OCI-LY7 (cell line): ENCODE measurements at regions not wholly inside any gene's neighbourhood (a gene's known extent, or its start where the extent isn't known, plus 50 kb on each side); places are given as distances from the start of the nearest gene placed in this dataset.

ENCODE experiments used
- BruUV-seq: library from RNA; stranded (reverse); fragments of 400-500 nt; replicated peaks from 2 replicates; lab custom pipeline; 2021; lab: Mats Ljungman, UMichigan
- CTCF ChIA-PET: fragments of 300-600 bp; sonication (Branson Sonifier 250); formaldehyde crosslinking; loops from one replicate; lab custom pipeline; 2022; ENCODE audit warnings: antibody characterized with exemption; ENCODE audit not compliant: unreplicated experiment; lab: Charles Lee
- POLR2A ChIA-PET: fragments of 300-600 bp; sonication (Branson Sonifier 250); formaldehyde crosslinking; loops from one replicate; lab custom pipeline; 2022; ENCODE audit warnings: antibody characterized with exemption; lab: Charles Lee
- DNase-seq: peaks from one replicate; pipeline ENCODE4 v3.0.0-alpha.2; 2015; ENCODE audit warnings: low spot score
- H2AFZ ChIP-seq: fragments of 200-600 bp; sonication (generic), shearing (Covaris generic); 2 replicates; pipeline ENCODE4 v1.6.1; 2014; ENCODE audit warnings: mild to moderate bottlenecking, antibody characterized with exemption, low read length, moderate library complexity
- H3K27ac ChIP-seq: fragments of 200-600 bp; sonication (generic); 2 replicates; pipeline ENCODE4 v1.5.1; 2014; ENCODE audit warnings: mixed run types, low read depth, mild to moderate bottlenecking, moderate library complexity, low read length, inconsistent platforms; ENCODE audit not compliant: poor library complexity, severe bottlenecking
- H3K36me3 ChIP-seq: fragments of 200-600 bp; sonication (generic); 2 replicates; pipeline ENCODE4 v1.6.1; 2014; ENCODE audit warnings: mild to moderate bottlenecking, antibody characterized with exemption, low read length, moderate library complexity, mixed read lengths; ENCODE audit not compliant: insufficient read depth
- H3K4me1 ChIP-seq: fragments of 200-600 bp; sonication (generic); 2 replicates; pipeline ENCODE4 v1.5.1; 2014; ENCODE audit warnings: mild to moderate bottlenecking, low read length; ENCODE audit not compliant: insufficient read depth, poor library complexity, severe bottlenecking
- H3K4me2 ChIP-seq: fragments of 200-600 bp; sonication (generic); 2 replicates; pipeline ENCODE4 v1.6.1; 2014; ENCODE audit warnings: mild to moderate bottlenecking, low read length
- H3K4me3 ChIP-seq: fragments of 200-600 bp; sonication (generic); 2 replicates; pipeline ENCODE4 v1.5.1; 2014; ENCODE audit warnings: mild to moderate bottlenecking, low read depth, low read length; ENCODE audit not compliant: poor library complexity, severe bottlenecking
- H3K79me2 ChIP-seq: fragments of 200-600 bp; sonication (generic); 2 replicates; pipeline ENCODE4 v1.6.1; 2016; ENCODE audit warnings: low read depth, mild to moderate bottlenecking, low read length, moderate library complexity, mixed read lengths; ENCODE audit not compliant: insufficient read depth
- H3K9me2 ChIP-seq: fragments of 200-600 bp; sonication (generic); 2 replicates; pipeline ENCODE4 v1.6.1; 2016; ENCODE audit warnings: mild to moderate bottlenecking, low read length, mixed read lengths; ENCODE audit not compliant: insufficient read depth
- H3K9me3 ChIP-seq: fragments of 200-600 bp; sonication (generic); 2 replicates; pipeline ENCODE4 v1.6.1; 2014; ENCODE audit warnings: mild to moderate bottlenecking, mixed run types, low read length, mixed read lengths
- H4K20me1 ChIP-seq: fragments of 200-600 bp; sonication (generic); 2 replicates; pipeline ENCODE4 v1.6.1; 2014; ENCODE audit warnings: mild to moderate bottlenecking, antibody characterized with exemption, low read length, moderate library complexity, mixed read lengths; ENCODE audit not compliant: insufficient read depth
- EZH2phosphoT487 ChIP-seq: fragments of 200-600 bp; sonication (generic); IDR thresholded peaks from 2 replicates; pipeline ENCODE4 v1.6.1; 2018; ENCODE audit warnings: low read depth, borderline replicate concordance, mild to moderate bottlenecking, mixed run types, antibody characterized with exemption, low read length, moderate library complexity, mixed read lengths
- intact Hi-C: fragments of 100-400 bp; cut with micrococcal nuclease; formaldehyde crosslinking; loops from one replicate; pipeline ENCODE4 v1.10.0; 2022; ENCODE audit not compliant: unreplicated experiment
- TF ChIP-seq, protein P1 (sequence below): fragments of 200-600 bp; sonication (generic); conservative IDR thresholded peaks from 2 replicates; pipeline ENCODE4 v1.5.1; 2014; ENCODE audit warnings: mild to moderate bottlenecking, antibody characterized with exemption, low read length, moderate library complexity, mixed read lengths

DNA sequence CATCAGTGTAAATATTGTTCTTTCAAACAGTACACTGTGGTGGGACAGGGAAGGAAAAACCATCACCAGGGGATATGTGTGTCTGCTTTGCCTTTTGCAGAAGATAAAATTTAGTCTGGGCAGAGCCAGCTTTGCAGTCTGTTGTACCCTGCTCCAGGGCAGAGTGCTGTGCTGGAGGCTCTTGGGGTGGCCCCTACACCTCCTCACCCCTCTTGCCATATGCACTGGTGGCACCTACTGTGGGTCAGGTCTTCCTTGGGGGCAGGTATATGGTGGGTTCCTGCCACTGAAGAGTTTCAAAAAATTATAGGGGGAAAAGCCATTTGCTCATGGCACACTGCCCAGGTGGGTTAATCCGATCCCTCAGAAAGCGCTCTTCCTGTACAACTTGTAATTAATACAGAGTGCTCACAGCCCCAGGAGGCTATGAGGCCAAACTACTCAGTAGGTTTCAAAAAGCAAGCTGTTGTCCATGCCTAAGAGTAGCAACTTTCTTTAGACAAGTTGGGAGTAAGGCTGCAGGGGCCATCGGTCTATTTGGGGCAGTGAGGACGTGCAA, 112.7 kb upstream of the BMPER start:
- intact Hi-C loops = no loop called here
- ChIA-PET POLR2A (no interaction called here), CTCF (no interaction called here)
- TF ChIP-seq, protein P1, sequence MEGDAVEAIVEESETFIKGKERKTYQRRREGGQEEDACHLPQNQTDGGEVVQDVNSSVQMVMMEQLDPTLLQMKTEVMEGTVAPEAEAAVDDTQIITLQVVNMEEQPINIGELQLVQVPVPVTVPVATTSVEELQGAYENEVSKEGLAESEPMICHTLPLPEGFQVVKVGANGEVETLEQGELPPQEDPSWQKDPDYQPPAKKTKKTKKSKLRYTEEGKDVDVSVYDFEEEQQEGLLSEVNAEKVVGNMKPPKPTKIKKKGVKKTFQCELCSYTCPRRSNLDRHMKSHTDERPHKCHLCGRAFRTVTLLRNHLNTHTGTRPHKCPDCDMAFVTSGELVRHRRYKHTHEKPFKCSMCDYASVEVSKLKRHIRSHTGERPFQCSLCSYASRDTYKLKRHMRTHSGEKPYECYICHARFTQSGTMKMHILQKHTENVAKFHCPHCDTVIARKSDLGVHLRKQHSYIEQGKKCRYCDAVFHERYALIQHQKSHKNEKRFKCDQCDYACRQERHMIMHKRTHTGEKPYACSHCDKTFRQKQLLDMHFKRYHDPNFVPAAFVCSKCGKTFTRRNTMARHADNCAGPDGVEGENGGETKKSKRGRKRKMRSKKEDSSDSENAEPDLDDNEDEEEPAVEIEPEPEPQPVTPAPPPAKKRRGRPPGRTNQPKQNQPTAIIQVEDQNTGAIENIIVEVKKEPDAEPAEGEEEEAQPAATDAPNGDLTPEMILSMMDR = no peak
- TF ChIP-seq EZH2phosphoT487 = no peak
- Histone ChIP-seq H4K20me1 (no peaks in the 10 kb centered on the region), H3K4me3 (no peak overlapping the region), H3K36me3 (no peaks in the 10 kb centered on the region), H3K4me1 (no peaks in the 10 kb centered on the region), H3K9me2 (no peaks in the 10 kb centered on the region), H3K79me2 (no peaks in the 10 kb centered on the region), H3K9me3 (no peaks in the 10 kb centered on the region), H3K4me2 (no peak overlapping the region), H2AFZ (no peak overlapping the region), H3K27ac (no peak overlapping the region)
- no TSS peak for BruUV-seq
- no peak for DNase-seq

DNA sequence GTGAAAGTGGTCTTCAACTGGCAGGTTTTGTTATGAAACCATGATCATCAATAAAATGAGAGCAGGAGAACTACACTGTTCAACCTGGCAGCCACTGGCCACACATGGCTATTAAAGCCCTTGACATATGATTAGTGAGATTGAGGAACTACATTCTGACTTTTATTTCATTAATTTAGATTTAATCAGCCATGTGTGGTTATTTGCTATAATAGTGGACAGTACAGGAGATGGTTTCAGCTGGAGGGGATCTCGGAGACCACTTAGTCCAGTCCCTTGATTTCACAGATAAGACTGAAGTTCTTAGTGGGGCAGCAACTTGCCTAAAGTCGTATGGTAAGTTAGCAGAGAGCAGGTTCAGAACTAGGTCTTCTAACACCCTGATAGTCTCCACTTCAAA, 111.7 kb upstream of the BMPER start:
- H3K9me2 ChIP-seq = no peaks in the 10 kb centered on the region
- no peaks in the 10 kb centered on the region for H3K9me3 ChIP-seq
- H3K4me2 ChIP-seq = no peak overlapping the region
- H3K36me3 ChIP-seq = no peaks in the 10 kb centered on the region
- no peaks in the 10 kb centered on the region for H3K79me2 ChIP-seq
- no peak for DNase-seq
- ChIA-PET CTCF (no interaction called here), POLR2A (no interaction called here)
- H3K4me1 ChIP-seq = no peaks in the 10 kb centered on the region
- no peak overlapping the region for H3K27ac ChIP-seq
- BruUV-seq = no TSS peak
- H4K20me1 ChIP-seq = no peaks in the 10 kb centered on the region
- no peak overlapping the region for H2AFZ ChIP-seq
- intact Hi-C loops = no loop called here
- H3K4me3 ChIP-seq = no peak overlapping the region
- TF ChIP-seq, protein P1 = no peak
- no peak for TF ChIP-seq EZH2phosphoT487

DNA sequence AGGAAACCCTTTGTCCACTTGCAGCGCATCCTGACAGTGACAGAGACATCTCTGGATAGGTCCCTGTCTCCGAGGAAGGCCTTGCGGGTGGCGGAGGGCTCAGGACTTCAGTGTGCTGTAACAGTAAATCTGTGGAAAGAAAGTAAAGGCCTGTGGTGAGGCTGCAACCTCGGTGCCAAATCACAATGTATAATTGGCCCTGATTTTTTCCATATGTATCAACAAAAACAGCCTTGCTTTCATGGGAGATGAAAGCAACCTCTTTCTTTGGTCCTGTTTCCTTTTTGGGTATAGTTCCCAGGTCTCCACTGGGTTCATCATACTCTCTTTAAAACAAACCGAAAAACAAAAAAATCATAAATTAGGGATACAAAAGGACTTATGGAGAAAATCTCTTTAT, 110.9 kb upstream of the BMPER start:
- Histone ChIP-seq H3K4me3 (no peak overlapping the region), H3K36me3 (no peaks in the 10 kb centered on the region), H3K9me3 (no peaks in the 10 kb centered on the region), H3K4me1 (no peaks in the 10 kb centered on the region), H3K9me2 (no peaks in the 10 kb centered on the region), H2AFZ (no peak overlapping the region), H4K20me1 (no peaks in the 10 kb centered on the region), H3K4me2 (no peak overlapping the region), H3K79me2 (no peaks in the 10 kb centered on the region), H3K27ac (no peak overlapping the region)
- no peak for DNase-seq
- ChIA-PET POLR2A (no interaction called here), CTCF (no interaction called here)
- intact Hi-C loops = no loop called here
- TF ChIP-seq, protein P1 = no peak
- no peak for TF ChIP-seq EZH2phosphoT487
- BruUV-seq = no TSS peak
